GM21737 (cell line): ENCODE measurements at regions not wholly inside any gene's neighbourhood (a gene's known extent, or its start where the extent isn't known, plus 50 kb on each side); places are given as distances from the start of the nearest gene placed in this dataset.

Experiments used
- ATAC-seq: cut with Tn5 transposase; IDR thresholded peaks from one replicate; pipeline ENCODE4 v1.9.1; 2021; ENCODE audit warnings: mild to moderate bottlenecking, moderate library complexity; ENCODE audit not compliant: unreplicated experiment

- no peak for ATAC-seq
These were observed 163.5 kb upstream of the LYZL2 start for GRCh38 chr10:30793093-30793492.

GRCh38 chr10:30792025-30792424 lies 162.5 kb upstream of the LYZL2 start:
- ATAC-seq = no peak

GRCh38 chr10:30791197-30791611 lies 161.7 kb upstream of the LYZL2 start:
- ATAC-seq = no peak

- no peak for ATAC-seq
These were observed 160.3 kb upstream of the LYZL2 start for GRCh38 chr10:30789806-30790205.

- no peak for ATAC-seq
These were observed 158.8 kb upstream of the LYZL2 start for GRCh38 chr10:30788307-30788706.

- ATAC-seq = no peak
These were observed 157.4 kb upstream of the LYZL2 start for GRCh38 chr10:30786906-30787305.

- no peak for ATAC-seq
These were observed 156.6 kb upstream of the LYZL2 start for GRCh38 chr10:30786131-30786530.

GRCh38 chr10:30784897-30785605 lies 155.5 kb upstream of the LYZL2 start:
- no peak for ATAC-seq

- ATAC-seq = no peak
These were observed 155.0 kb upstream of the LYZL2 start for GRCh38 chr10:30784524-30784896.

- peak; percentile 48 for ATAC-seq
These were observed 154.5 kb upstream of the LYZL2 start for GRCh38 chr10:30783939-30784501.

GRCh38 chr10:30782537-30783461 lies 153.2 kb upstream of the LYZL2 start:
- ATAC-seq = peak; percentile 66

GRCh38 chr10:30782157-30782536 lies 152.6 kb upstream of the LYZL2 start:
- ATAC-seq = no peak

GRCh38 chr10:30781670-30782121 lies 152.1 kb upstream of the LYZL2 start:
- no peak for ATAC-seq

GRCh38 chr10:30778769-30779168 lies 149.2 kb upstream of the LYZL2 start:
- ATAC-seq = no peak

GRCh38 chr10:30775779-30776591 lies 146.4 kb upstream of the LYZL2 start:
- no peak for ATAC-seq

- no peak for ATAC-seq
These were observed 144.7 kb upstream of the LYZL2 start for GRCh38 chr10:30774261-30774660.

GRCh38 chr10:30773501-30773900 lies 143.9 kb upstream of the LYZL2 start:
- ATAC-seq = no peak

- no peak for ATAC-seq
These were observed 141.3 kb upstream of the LYZL2 start for GRCh38 chr10:30770816-30771215.

GRCh38 chr10:30770229-30770628 lies 140.7 kb upstream of the LYZL2 start:
- ATAC-seq = no peak

- ATAC-seq = no peak
These were observed 139.8 kb upstream of the LYZL2 start for GRCh38 chr10:30769361-30769760.

- ATAC-seq = no peak
These were observed 136.1 kb upstream of the LYZL2 start for GRCh38 chr10:30765616-30766015.
